ENCODE measurements at regions not wholly inside any gene's neighbourhood (a gene's known extent, or its start where the extent isn't known, plus 50 kb on each side); places are given as distances from the start of the nearest gene placed in this dataset.

GRCh38 chr1:90773812-90774211 lies 56.7 kb upstream of the BARHL2 start:
- Histone ChIP-seq H3K4me1 (ENCODE audit: insufficient read depth, low read length) (no peaks in the 10 kb centered on the region), H3K36me3 (ENCODE audit: insufficient read depth, low read length) (no peaks in the 10 kb centered on the region), H3K4me3 (ENCODE audit: low read length) (no peak overlapping the region), H3K27ac (ENCODE audit: low read depth, low read length) (no peak overlapping the region), H3K27me3 (ENCODE audit: insufficient read depth, low read length, poor library complexity, severe bottlenecking) (peaks cover 6% of the 10 kb centered on the region), H3K9me3 (ENCODE audit: low read length) (no peaks in the 10 kb centered on the region)
- Mint-ChIP-seq H3K9me3 (no peaks in the 10 kb centered on the region), H3K27ac (no peak overlapping the region), H3K4me1 (peaks cover 0 to 5% (median 0%) of the 10 kb centered on the region in 3 donors), H3K36me3 (no peaks in the 10 kb centered on the region), H3K27me3 (peaks cover 12 to 44% of the 10 kb centered on the region in 2 donors), H3K4me3 (no peak overlapping the region)
- CTCF ChIA-PET: no interaction called here
- no peak for DNase-seq
- POLR2A ChIA-PET: no interaction called here

GRCh38 chr1:90768826-90769225 lies 51.7 kb upstream of the BARHL2 start:
- H3K27me3 Mint-ChIP-seq: peaks cover 24 to 49% of the 10 kb centered on the region in 2 donors
- POLR2A ChIA-PET: no interaction called here
- Histone ChIP-seq H3K4me3 (ENCODE audit: low read length) (no peak overlapping the region), H3K9me3 (ENCODE audit: low read length) (no peaks in the 10 kb centered on the region), H3K36me3 (ENCODE audit: insufficient read depth, low read length) (no peaks in the 10 kb centered on the region), H3K27me3 (ENCODE audit: insufficient read depth, low read length, poor library complexity, severe bottlenecking) (peaks cover 6% of the 10 kb centered on the region), H3K4me1 (ENCODE audit: insufficient read depth, low read length) (no peaks in the 10 kb centered on the region), H3K27ac (ENCODE audit: low read depth, low read length) (no peak overlapping the region)
- no peak overlapping the region for H3K4me3 Mint-ChIP-seq
- peaks cover 0 to 2% (median 0%) of the 10 kb centered on the region in 5 donors for H3K9me3 Mint-ChIP-seq
- no peaks in the 10 kb centered on the region for H3K36me3 Mint-ChIP-seq
- peak overlapping the region in 1 of 8 donors; percentile 13 for H3K27ac Mint-ChIP-seq
- CTCF ChIA-PET: no interaction called here
- H3K4me1 Mint-ChIP-seq: peaks cover 0 to 2% (median 0%) of the 10 kb centered on the region in 3 donors
- no peak for DNase-seq

- Histone ChIP-seq H3K9me3 (ENCODE audit: low read length) (no peaks in the 10 kb centered on the region), H3K27me3 (ENCODE audit: insufficient read depth, low read length, poor library complexity, severe bottlenecking) (peaks cover 6% of the 10 kb centered on the region), H3K36me3 (ENCODE audit: insufficient read depth, low read length) (no peaks in the 10 kb centered on the region), H3K27ac (ENCODE audit: low read depth, low read length) (no peak overlapping the region), H3K4me3 (ENCODE audit: low read length) (no peak overlapping the region), H3K4me1 (ENCODE audit: insufficient read depth, low read length) (no peaks in the 10 kb centered on the region)
- H3K27ac Mint-ChIP-seq: no peak overlapping the region
- ChIA-PET POLR2A (no interaction called here), CTCF (no interaction called here)
- H3K36me3 Mint-ChIP-seq: no peaks in the 10 kb centered on the region
- H3K4me3 Mint-ChIP-seq: no peak overlapping the region
- peaks cover 24 to 51% of the 10 kb centered on the region in 2 donors for H3K27me3 Mint-ChIP-seq
- no peak for DNase-seq
- H3K9me3 Mint-ChIP-seq: peaks cover 0 to 2% (median 0%) of the 10 kb centered on the region in 5 donors
- H3K4me1 Mint-ChIP-seq: peaks cover 0 to 2% (median 0%) of the 10 kb centered on the region in 3 donors
Measured at GRCh38 chr1:90768098-90768497, 51.0 kb upstream of the BARHL2 start.

All from CD8-positive, alpha-beta memory T cell (primary cell).